ENCODE measurements at regions not wholly inside any gene's neighbourhood (a gene's known extent, or its start where the extent isn't known, plus 50 kb on each side); places are given as distances from the start of the nearest gene placed in this dataset.

- Histone ChIP-seq H3K27ac (no peak overlapping the region), H2AFZ (replicated peaks) (no peak overlapping the region), H3K27me3 (no peaks in the 10 kb centered on the region), H3K79me2 (ENCODE audit: low read depth) (no peaks in the 10 kb centered on the region), H4K20me1 (ENCODE audit: low read depth) (no peaks in the 10 kb centered on the region), H3F3A (ENCODE audit: low read depth) (no peaks in the 10 kb centered on the region), H3K4me3 (no peak overlapping the region), H3K4me1 (peaks cover 5% of the 10 kb centered on the region), H3K4me2 (no peak overlapping the region), H3K9me3 (ENCODE audit: low read depth) (no peaks in the 10 kb centered on the region), H3K9ac (no peak overlapping the region), H3K36me3 (no peaks in the 10 kb centered on the region)
- H3K9me3 Mint-ChIP-seq, result no peaks in the 10 kb centered on the region
- peaks cover 5% of the 10 kb centered on the region for H3K4me1 Mint-ChIP-seq
- no peak overlapping the region for H3K4me3 Mint-ChIP-seq
- no peaks in the 10 kb centered on the region for H3K36me3 Mint-ChIP-seq
- no peak for DNase-seq (ENCODE audit: low spot score)
- H3K27ac Mint-ChIP-seq, result no peak overlapping the region
- TF ChIP-seq EZH2 (IDR thresholded peaks at IDR 0.05) (no peak), CTCF (IDR thresholded peaks at IDR 0.05) (no peak), EZH2phosphoT487 (IDR thresholded peaks at IDR 0.05) (no peak)
- H3K27me3 Mint-ChIP-seq (ENCODE audit: insufficient read depth, low read depth), result no peaks in the 10 kb centered on the region
Observed at GRCh38 chr12:67434671-67435370, 165.7 kb downstream of the CAND1 start.

GRCh38 chr12:67436230-67436629, 167.1 kb downstream of the CAND1 start:
- TF ChIP-seq CTCF (IDR thresholded peaks at IDR 0.05) (no peak), EZH2phosphoT487 (IDR thresholded peaks at IDR 0.05) (no peak), EZH2 (IDR thresholded peaks at IDR 0.05) (no peak)
- H3K27ac Mint-ChIP-seq, result no peak overlapping the region
- H3K27me3 ChIP-seq, result no peaks in the 10 kb centered on the region

GRCh38 chr12:67437011-67437410, 167.9 kb downstream of the CAND1 start:
- Histone ChIP-seq H3K27me3 (no peaks in the 10 kb centered on the region), H2AFZ (replicated peaks) (no peak overlapping the region), H4K20me1 (ENCODE audit: low read depth) (no peaks in the 10 kb centered on the region), H3K79me2 (ENCODE audit: low read depth) (no peaks in the 10 kb centered on the region), H3K9me3 (ENCODE audit: low read depth) (no peaks in the 10 kb centered on the region), H3K4me2 (no peak overlapping the region), H3F3A (ENCODE audit: low read depth) (no peaks in the 10 kb centered on the region), H3K4me3 (no peak overlapping the region), H3K4me1 (peaks cover 5% of the 10 kb centered on the region), H3K36me3 (no peaks in the 10 kb centered on the region), H3K27ac (no peak overlapping the region), H3K9ac (no peak overlapping the region)
- H3K4me1 Mint-ChIP-seq, result peaks cover 10% of the 10 kb centered on the region
- no peak for DNase-seq (ENCODE audit: low spot score)
- no peaks in the 10 kb centered on the region for H3K27me3 Mint-ChIP-seq (ENCODE audit: insufficient read depth, low read depth)
- no peak for TF ChIP-seq CTCF (IDR thresholded peaks at IDR 0.05)
- TF ChIP-seq EZH2 (IDR thresholded peaks at IDR 0.05), result no peak
- TF ChIP-seq EZH2phosphoT487 (IDR thresholded peaks at IDR 0.05), result no peak
- H3K4me3 Mint-ChIP-seq, result no peak overlapping the region
- no peak overlapping the region for H3K27ac Mint-ChIP-seq
- H3K36me3 Mint-ChIP-seq, result no peaks in the 10 kb centered on the region
- no peaks in the 10 kb centered on the region for H3K9me3 Mint-ChIP-seq

More at GRCh38 chr12:67436230-67436629, 167.1 kb downstream of the CAND1 start:
- no peaks in the 10 kb centered on the region for H3K36me3 ChIP-seq
- H2AFZ ChIP-seq (replicated peaks), result no peak overlapping the region
- H3K27ac ChIP-seq, result no peak overlapping the region
- peaks cover 5% of the 10 kb centered on the region for H3K4me1 ChIP-seq
- no peaks in the 10 kb centered on the region for H4K20me1 ChIP-seq (ENCODE audit: low read depth)
- Mint-ChIP-seq H3K4me1 (peaks cover 3% of the 10 kb centered on the region), H3K4me3 (no peak overlapping the region), H3K9me3 (no peaks in the 10 kb centered on the region), H3K27me3 (ENCODE audit: insufficient read depth, low read depth) (no peaks in the 10 kb centered on the region), H3K36me3 (no peaks in the 10 kb centered on the region)
- H3K79me2 ChIP-seq (ENCODE audit: low read depth), result no peaks in the 10 kb centered on the region
- H3K4me3 ChIP-seq, result no peak overlapping the region
- no peaks in the 10 kb centered on the region for H3K9me3 ChIP-seq (ENCODE audit: low read depth)
- H3K9ac ChIP-seq, result no peak overlapping the region
- H3K4me2 ChIP-seq, result no peak overlapping the region
- H3F3A ChIP-seq (ENCODE audit: low read depth), result no peaks in the 10 kb centered on the region
- DNase-seq (ENCODE audit: low spot score), result no peak
